H9 (cell line): ENCODE measurements at regions not wholly inside any gene's neighbourhood (a gene's known extent, or its start where the extent isn't known, plus 50 kb on each side); places are given as distances from the start of the nearest gene placed in this dataset.

ENCODE experiments used
- DNase-seq: peaks from one replicate; pipeline ENCODE4 v3.0.0-alpha.2; 2017
- H2AFZ ChIP-seq: one replicate; pipeline ENCODE4 v1.6.1; 2013; ENCODE audit warnings: mild to moderate bottlenecking, low read length, control low read depth, moderate library complexity
- H2AK5ac ChIP-seq: 2 replicates; pipeline ENCODE4 v1.6.1; 2013; ENCODE audit warnings: low read length, control low read depth, mixed read lengths; ENCODE audit not compliant: insufficient read length
- H2BK120ac ChIP-seq: one replicate; pipeline ENCODE4 v1.6.1; 2013; ENCODE audit warnings: low read depth, mild to moderate bottlenecking, low read length, control low read depth, inconsistent platforms; ENCODE audit not compliant: poor library complexity, severe bottlenecking
- H2BK12ac ChIP-seq: 2 replicates; pipeline ENCODE4 v1.6.1; 2013; ENCODE audit warnings: low read length, control low read depth, mixed read lengths, low read depth; ENCODE audit not compliant: insufficient read length
- H2BK15ac ChIP-seq: 2 replicates; pipeline ENCODE4 v1.6.1; 2013; ENCODE audit warnings: low read depth, low read length, control low read depth
- H2BK20ac ChIP-seq: one replicate; pipeline ENCODE4 v1.6.1; 2013; ENCODE audit warnings: low read depth, mild to moderate bottlenecking, low read length, control low read depth, inconsistent platforms; ENCODE audit not compliant: poor library complexity, severe bottlenecking
- H2BK5ac ChIP-seq: 2 replicates; pipeline ENCODE4 v1.6.1; 2013; ENCODE audit warnings: low read length, control low read depth, mixed read lengths; ENCODE audit not compliant: insufficient read length
- H3K14ac ChIP-seq: 2 replicates; pipeline ENCODE4 v1.6.1; 2013; ENCODE audit warnings: low read length, control low read depth; ENCODE audit not compliant: insufficient read depth
- H3K18ac ChIP-seq: 2 replicates; pipeline ENCODE4 v1.6.1; 2013; ENCODE audit warnings: low read depth, mild to moderate bottlenecking, mixed read lengths, low read length, control low read depth; ENCODE audit not compliant: insufficient read length
- H3K23ac ChIP-seq: 2 replicates; pipeline ENCODE4 v1.6.1; 2013; ENCODE audit warnings: low read length, control low read depth, mixed read lengths, low read depth; ENCODE audit not compliant: insufficient read length
- H3K23me2 ChIP-seq: 2 replicates; pipeline ENCODE4 v1.6.1; 2013; ENCODE audit warnings: low read depth, mild to moderate bottlenecking, mixed read lengths, low read length, control low read depth; ENCODE audit not compliant: insufficient read length, poor library complexity, severe bottlenecking
- H3K27ac ChIP-seq: 2 replicates; pipeline ENCODE4 v1.5.1; 2013; ENCODE audit warnings: low read length, control low read depth, mixed read lengths, low read depth; ENCODE audit not compliant: insufficient read length
- H3K27me3 ChIP-seq: 2 replicates; pipeline ENCODE4 v1.6.1; 2013; ENCODE audit warnings: low read length, control low read depth, inconsistent platforms; ENCODE audit not compliant: insufficient read depth
- H3K4ac ChIP-seq: 2 replicates; pipeline ENCODE4 v1.6.1; 2013; ENCODE audit warnings: low read depth, mild to moderate bottlenecking, control low read depth, inconsistent platforms, low read length, moderate library complexity
- H3K4me1 ChIP-seq: 2 replicates; pipeline ENCODE4 v1.6.1; 2013; ENCODE audit warnings: low read length, control low read depth, inconsistent platforms; ENCODE audit not compliant: insufficient read depth
- H3K4me2 ChIP-seq: 2 replicates; pipeline ENCODE4 v1.6.1; 2013; ENCODE audit warnings: low read length, control low read depth, mixed read lengths; ENCODE audit not compliant: insufficient read length, insufficient read depth
- H3K56ac ChIP-seq: 2 replicates; pipeline ENCODE4 v1.6.1; 2013; ENCODE audit warnings: low read depth, mild to moderate bottlenecking, mixed read lengths, low read length, control low read depth; ENCODE audit not compliant: insufficient read length
- H3K79me1 ChIP-seq: 2 replicates; pipeline ENCODE4 v1.6.1; 2013; ENCODE audit warnings: low read depth, mild to moderate bottlenecking, moderate library complexity, low read length, control low read depth, inconsistent platforms; ENCODE audit not compliant: insufficient read depth, poor library complexity, severe bottlenecking
- H3K79me2 ChIP-seq: 2 replicates; pipeline ENCODE4 v1.6.1; 2013; ENCODE audit warnings: low read length, control low read depth, inconsistent platforms; ENCODE audit not compliant: insufficient read depth
- H3K9ac ChIP-seq: 2 replicates; pipeline ENCODE4 v1.6.1; 2013; ENCODE audit warnings: low read length, control low read depth, mixed read lengths; ENCODE audit not compliant: insufficient read length; ENCODE audit errors: extremely low read depth
- H3K9me3 ChIP-seq: one replicate; pipeline ENCODE4 v1.6.1; 2013; ENCODE audit warnings: low read depth, low read length, inconsistent platforms; ENCODE audit not compliant: control insufficient read depth
- H3T11ph ChIP-seq: one replicate; pipeline ENCODE4 v1.6.1; 2013; ENCODE audit warnings: mild to moderate bottlenecking, low read length, control low read depth, inconsistent platforms
- H4K20me1 ChIP-seq: one replicate; pipeline ENCODE4 v1.6.1; 2013; ENCODE audit not compliant: control insufficient read depth, insufficient read length, insufficient read depth
- H4K5ac ChIP-seq: 2 replicates; pipeline ENCODE4 v1.6.1; 2013; ENCODE audit warnings: low read depth, mild to moderate bottlenecking, mixed read lengths, low read length, control low read depth; ENCODE audit not compliant: insufficient read length
- H4K8ac ChIP-seq: replicated peaks from 2 replicates; pipeline ENCODE4 v1.6.1; 2013; ENCODE audit warnings: low read length, control low read depth, mixed read lengths, low read depth; ENCODE audit not compliant: insufficient read length
- H4K91ac ChIP-seq: 2 replicates; pipeline ENCODE4 v1.6.1; 2013; ENCODE audit warnings: low read depth, mild to moderate bottlenecking, moderate library complexity, mixed read lengths, low read length, control low read depth; ENCODE audit not compliant: insufficient read length
- H3K27ac Mint-ChIP-seq, 3 experiments: 2 replicates in 2 of 3; 3 replicates in 1 of 3; pipeline ENCODE4 v1.8.0; 2020 to 2021; ENCODE audit warnings: mixed read lengths in 3 of 3, mild to moderate bottlenecking in 1 of 3, moderate library complexity in 1 of 3
- H3K27me3 Mint-ChIP-seq: 2 replicates; pipeline ENCODE4 v1.8.0; 2021; ENCODE audit warnings: low read depth, mild to moderate bottlenecking, moderate library complexity, mixed read lengths
- H3K36me3 Mint-ChIP-seq, 3 experiments: 2 replicates in 2 of 3; 3 replicates in 1 of 3; pipeline ENCODE4 v1.8.0; 2020 to 2021; ENCODE audit warnings: low read depth in 3 of 3, mixed read lengths in 3 of 3; ENCODE audit not compliant: insufficient read depth in 1 of 3
- H3K4me1 Mint-ChIP-seq, 2 experiments: 2 replicates each; pipeline ENCODE4 v1.8.0; 2020; ENCODE audit warnings: mixed read lengths in 2 of 2
- H3K4me3 Mint-ChIP-seq, 2 experiments: 2 replicates in 1 of 2; 3 replicates in 1 of 2; pipeline ENCODE4 v1.8.0; 2020 to 2021; ENCODE audit warnings: mild to moderate bottlenecking in 2 of 2, mixed read lengths in 2 of 2, moderate library complexity in 1 of 2
- H3K9me3 Mint-ChIP-seq, 2 experiments: 2 replicates in 1 of 2; 3 replicates in 1 of 2; pipeline ENCODE4 v1.8.0; 2020; ENCODE audit warnings: mild to moderate bottlenecking in 2 of 2, mixed read lengths in 2 of 2, moderate library complexity in 1 of 2
- WGBS: extraction: QIAGEN DNeasy Blood & Tissue Kit; methylation state at CpG from one replicate; pipeline ENCODE4 v1.1.7; 2013; ENCODE audit warnings: missing lambda C conversion rate, low lambda C conversion rate, mixed read lengths; ENCODE audit not compliant: insufficient read length; ENCODE audit errors: extremely low coverage; 5-methylcytosine and 5-hydroxymethylcytosine counted together
- TF ChIP-seq, protein P1 (sequence below): fragments of 200-600 bp; sonication (generic); conservative IDR thresholded peaks from 3 replicates; pipeline ENCODE4 v1.8.0; 2021; ENCODE audit warnings: antibody characterized with exemption, mild to moderate bottlenecking

DNA sequence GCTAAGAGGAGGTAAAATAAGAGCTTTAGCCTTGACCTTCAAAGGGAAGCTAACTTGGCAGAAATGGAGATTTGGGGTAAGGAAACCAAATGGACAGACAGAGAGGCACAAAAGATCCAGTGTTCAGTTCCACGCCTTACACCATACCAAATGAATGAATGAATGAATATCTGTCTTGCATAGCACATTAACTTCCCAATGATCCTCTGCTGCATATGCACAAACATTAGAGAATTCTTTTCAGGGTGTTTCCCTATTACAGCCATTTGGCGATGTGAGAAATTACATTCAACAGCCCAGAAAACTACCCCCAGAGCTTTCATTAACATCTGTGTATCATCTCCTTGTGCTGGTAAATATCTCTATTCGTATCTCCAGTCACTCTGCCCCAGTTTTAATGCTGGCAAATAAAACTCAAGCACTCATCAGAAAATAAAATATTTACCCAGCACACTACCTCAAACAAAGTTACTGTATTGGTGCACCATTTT is 1056.2 kb downstream of the SORCS3 start:
- peaks cover 3% of the 10 kb centered on the region; the same call in 1 of the 2 replicates for H3K4me1 ChIP-seq
- no peak overlapping the region for H2BK15ac ChIP-seq
- H2AK5ac ChIP-seq, result no peak overlapping the region
- H4K91ac ChIP-seq, result no peak overlapping the region
- TF ChIP-seq, protein P1, sequence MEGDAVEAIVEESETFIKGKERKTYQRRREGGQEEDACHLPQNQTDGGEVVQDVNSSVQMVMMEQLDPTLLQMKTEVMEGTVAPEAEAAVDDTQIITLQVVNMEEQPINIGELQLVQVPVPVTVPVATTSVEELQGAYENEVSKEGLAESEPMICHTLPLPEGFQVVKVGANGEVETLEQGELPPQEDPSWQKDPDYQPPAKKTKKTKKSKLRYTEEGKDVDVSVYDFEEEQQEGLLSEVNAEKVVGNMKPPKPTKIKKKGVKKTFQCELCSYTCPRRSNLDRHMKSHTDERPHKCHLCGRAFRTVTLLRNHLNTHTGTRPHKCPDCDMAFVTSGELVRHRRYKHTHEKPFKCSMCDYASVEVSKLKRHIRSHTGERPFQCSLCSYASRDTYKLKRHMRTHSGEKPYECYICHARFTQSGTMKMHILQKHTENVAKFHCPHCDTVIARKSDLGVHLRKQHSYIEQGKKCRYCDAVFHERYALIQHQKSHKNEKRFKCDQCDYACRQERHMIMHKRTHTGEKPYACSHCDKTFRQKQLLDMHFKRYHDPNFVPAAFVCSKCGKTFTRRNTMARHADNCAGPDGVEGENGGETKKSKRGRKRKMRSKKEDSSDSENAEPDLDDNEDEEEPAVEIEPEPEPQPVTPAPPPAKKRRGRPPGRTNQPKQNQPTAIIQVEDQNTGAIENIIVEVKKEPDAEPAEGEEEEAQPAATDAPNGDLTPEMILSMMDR, result no peak
- no peak for DNase-seq
- H3K9me3 Mint-ChIP-seq, result no peaks in the 10 kb centered on the region
- no peaks in the 10 kb centered on the region for H3K79me1 ChIP-seq
- peaks cover 49% of the 10 kb centered on the region for H3K27me3 Mint-ChIP-seq
- H3K27ac Mint-ChIP-seq, result no peak overlapping the region
- H2BK5ac ChIP-seq, result no peak overlapping the region
- peaks cover 4% of the 10 kb centered on the region; the same call in 1 of the 2 replicates for H3K27me3 ChIP-seq
- H2AFZ ChIP-seq, result no peak overlapping the region
- H2BK120ac ChIP-seq, result no peak overlapping the region
- no peak overlapping the region for H3K23ac ChIP-seq
- H4K8ac ChIP-seq, result no peak overlapping the region
- no peak overlapping the region for H4K5ac ChIP-seq
- H3K18ac ChIP-seq, result no peak overlapping the region
- no peak overlapping the region for H3K14ac ChIP-seq
- H3K4ac ChIP-seq, result no peak overlapping the region
- H3K9ac ChIP-seq, result no peak overlapping the region
- H3K23me2 ChIP-seq, result no peaks in the 10 kb centered on the region
- no peaks in the 10 kb centered on the region for H3K36me3 Mint-ChIP-seq
- H2BK12ac ChIP-seq, result no peak overlapping the region
- H3K56ac ChIP-seq, result no peak overlapping the region
- no peaks in the 10 kb centered on the region for H3K9me3 ChIP-seq
- no CpG with 5 or more reads among the region's 3 CpGs for WGBS
- H3K4me1 Mint-ChIP-seq, result peaks cover 20% of the 10 kb centered on the region in 2 experiments
- H3K4me3 Mint-ChIP-seq, result no peak overlapping the region
- no peaks in the 10 kb centered on the region for H4K20me1 ChIP-seq
- no peak overlapping the region for H3K27ac ChIP-seq
- no peaks in the 10 kb centered on the region for H3K79me2 ChIP-seq
- H3T11ph ChIP-seq, result no peak overlapping the region
- H3K4me2 ChIP-seq, result no peak overlapping the region
- H2BK20ac ChIP-seq, result no peak overlapping the region
